HG03139 (cell line): ENCODE measurements at regions not wholly inside any gene's neighbourhood (a gene's known extent, or its start where the extent isn't known, plus 50 kb on each side); places are given as distances from the start of the nearest gene placed in this dataset.
A peak's percentile ranks its signal among the peaks of the same experiment; 100 is the strongest.

Source experiments
- ATAC-seq: cut with Tn5 transposase; IDR thresholded peaks from one replicate; pipeline ENCODE4 v1.9.1; 2021; ENCODE audit not compliant: unreplicated experiment

GRCh38 chr2:155830351-155830750 is 502.2 kb downstream of the NR4A2 start:
- no peak for ATAC-seq

- ATAC-seq: no peak
These were observed 506.6 kb downstream of the NR4A2 start for GRCh38 chr2:155825876-155826275.

GRCh38 chr2:155815851-155816250 is 516.7 kb downstream of the NR4A2 start:
- peak; percentile 91 for ATAC-seq

- ATAC-seq: no peak
These were observed 517.2 kb downstream of the NR4A2 start for GRCh38 chr2:155815275-155815674.

GRCh38 chr2:155810411-155810810 is 522.1 kb downstream of the NR4A2 start:
- no peak for ATAC-seq

- ATAC-seq: no peak
These were observed 529.6 kb downstream of the NR4A2 start for GRCh38 chr2:155802888-155803287.

GRCh38 chr2:155792666-155793065 is 539.9 kb downstream of the NR4A2 start:
- ATAC-seq: no peak

- ATAC-seq: no peak
These were observed 562.0 kb downstream of the NR4A2 start for GRCh38 chr2:155770516-155770915.

- ATAC-seq: no peak
These were observed 566.0 kb downstream of the NR4A2 start for GRCh38 chr2:155766342-155767115.

- ATAC-seq: no peak
These were observed 577.0 kb downstream of the NR4A2 start for GRCh38 chr2:155755481-155755880.

GRCh38 chr2:155748131-155748530 is 584.4 kb downstream of the NR4A2 start:
- no peak for ATAC-seq

GRCh38 chr2:155747531-155747930 is 585.0 kb downstream of the NR4A2 start:
- no peak for ATAC-seq

- ATAC-seq: no peak
These were observed 599.2 kb downstream of the NR4A2 start for GRCh38 chr2:155733091-155733853.

- ATAC-seq: no peak
These were observed 601.7 kb downstream of the NR4A2 start for GRCh38 chr2:155730804-155731203.

- no peak for ATAC-seq
These were observed 605.2 kb downstream of the NR4A2 start for GRCh38 chr2:155727187-155727895.

GRCh38 chr2:155722290-155722689 is 610.2 kb downstream of the NR4A2 start:
- ATAC-seq: no peak

- ATAC-seq: no peak
These were observed 616.8 kb downstream of the NR4A2 start for GRCh38 chr2:155715705-155716104.

GRCh38 chr2:155714983-155715382 is 617.5 kb downstream of the NR4A2 start:
- ATAC-seq: no peak

- no peak for ATAC-seq
These were observed 624.5 kb downstream of the NR4A2 start for GRCh38 chr2:155708071-155708470.

- ATAC-seq: no peak
These were observed 628.6 kb downstream of the NR4A2 start for GRCh38 chr2:155703917-155704316.

GRCh38 chr2:155703048-155703447 is 629.5 kb downstream of the NR4A2 start:
- ATAC-seq: no peak

- no peak for ATAC-seq
These were observed 630.8 kb downstream of the NR4A2 start for GRCh38 chr2:155701721-155702120.
